ENCODE measurements at regions not wholly inside any gene's neighbourhood (a gene's known extent, or its start where the extent isn't known, plus 50 kb on each side); places are given as distances from the start of the nearest gene placed in this dataset.

GRCh38 chr3:70582803-70583202, 270.4 kb upstream of the MDFIC2 start:
- Histone ChIP-seq H3K4me3 (ENCODE audit: low read depth in 2 of 2, low read length in 1 of 2) (no peak overlapping the region), H3K9me2 (peaks cover 3% of the 10 kb centered on the region; the same call in 1 of the 2 replicates), H3K4me1 (ENCODE audit: control insufficient read depth in 1 of 2, insufficient read depth in 2 of 2, low read depth in 1 of 2, low read length in 1 of 2) (no peaks in the 10 kb centered on the region), H3K4me2 (no peak overlapping the region), H4K20me1 (ENCODE audit: insufficient read depth) (no peaks in the 10 kb centered on the region), H3K9me3 (no peaks in the 10 kb centered on the region), H2AFZ (ENCODE audit: low read depth) (no peak overlapping the region), H3K79me2 (ENCODE audit: insufficient read depth) (no peaks in the 10 kb centered on the region), H3K36me3 (replicated peaks in 1 of 2; ENCODE audit: control insufficient read depth in 1 of 2, insufficient read depth in 2 of 2, low read length in 1 of 2) (no peaks in the 10 kb centered on the region), H3F3A (replicated peaks; ENCODE audit: insufficient read depth) (no peaks in the 10 kb centered on the region), H3K27me3 (ENCODE audit: insufficient read depth) (no peaks in the 10 kb centered on the region), H3K27ac (ENCODE audit: low read depth in 2 of 2, low read length in 1 of 2) (no peak overlapping the region), H3K9ac (no peak overlapping the region)
- POLR2A ChIA-PET: no interaction called here
- no peak for TF ChIP-seq EZH2phosphoT487 (IDR thresholded peaks at IDR 0.05; ENCODE audit: borderline replicate concordance, low read depth)
- no peak for TF ChIP-seq RCOR1 (IDR thresholded peaks at IDR 0.05; ENCODE audit: low read length)
- no peak for TF ChIP-seq RXRA (IDR thresholded peaks at IDR 0.05; ENCODE audit: borderline replicate concordance, low read depth)
- no peak for TF ChIP-seq FOXM1 (IDR thresholded peaks at IDR 0.05; ENCODE audit: low read depth)
- TF ChIP-seq CHD2 (IDR thresholded peaks at IDR 0.05; ENCODE audit: low read length, partially characterized antibody): no peak
- TF ChIP-seq, protein P1, sequence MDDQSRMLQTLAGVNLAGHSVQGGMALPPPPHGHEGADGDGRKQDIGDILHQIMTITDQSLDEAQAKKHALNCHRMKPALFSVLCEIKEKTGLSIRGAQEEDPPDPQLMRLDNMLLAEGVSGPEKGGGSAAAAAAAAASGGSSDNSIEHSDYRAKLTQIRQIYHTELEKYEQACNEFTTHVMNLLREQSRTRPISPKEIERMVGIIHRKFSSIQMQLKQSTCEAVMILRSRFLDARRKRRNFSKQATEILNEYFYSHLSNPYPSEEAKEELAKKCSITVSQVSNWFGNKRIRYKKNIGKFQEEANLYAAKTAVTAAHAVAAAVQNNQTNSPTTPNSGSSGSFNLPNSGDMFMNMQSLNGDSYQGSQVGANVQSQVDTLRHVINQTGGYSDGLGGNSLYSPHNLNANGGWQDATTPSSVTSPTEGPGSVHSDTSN (IDR thresholded peaks at IDR 0.05): no peak
- TF ChIP-seq TEAD4 (IDR thresholded peaks at IDR 0.05; ENCODE audit: borderline replicate concordance, insufficient read depth): no peak
- TF ChIP-seq, protein P2, sequence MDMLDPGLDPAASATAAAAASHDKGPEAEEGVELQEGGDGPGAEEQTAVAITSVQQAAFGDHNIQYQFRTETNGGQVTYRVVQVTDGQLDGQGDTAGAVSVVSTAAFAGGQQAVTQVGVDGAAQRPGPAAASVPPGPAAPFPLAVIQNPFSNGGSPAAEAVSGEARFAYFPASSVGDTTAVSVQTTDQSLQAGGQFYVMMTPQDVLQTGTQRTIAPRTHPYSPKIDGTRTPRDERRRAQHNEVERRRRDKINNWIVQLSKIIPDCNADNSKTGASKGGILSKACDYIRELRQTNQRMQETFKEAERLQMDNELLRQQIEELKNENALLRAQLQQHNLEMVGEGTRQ (IDR thresholded peaks at IDR 0.05; ENCODE audit: borderline replicate concordance, low read depth, low read length): no peak
- TF ChIP-seq FOXJ3 (CRISPR knock-in tag; IDR thresholded peaks at IDR 0.05): no peak
- TF ChIP-seq, protein P3, sequence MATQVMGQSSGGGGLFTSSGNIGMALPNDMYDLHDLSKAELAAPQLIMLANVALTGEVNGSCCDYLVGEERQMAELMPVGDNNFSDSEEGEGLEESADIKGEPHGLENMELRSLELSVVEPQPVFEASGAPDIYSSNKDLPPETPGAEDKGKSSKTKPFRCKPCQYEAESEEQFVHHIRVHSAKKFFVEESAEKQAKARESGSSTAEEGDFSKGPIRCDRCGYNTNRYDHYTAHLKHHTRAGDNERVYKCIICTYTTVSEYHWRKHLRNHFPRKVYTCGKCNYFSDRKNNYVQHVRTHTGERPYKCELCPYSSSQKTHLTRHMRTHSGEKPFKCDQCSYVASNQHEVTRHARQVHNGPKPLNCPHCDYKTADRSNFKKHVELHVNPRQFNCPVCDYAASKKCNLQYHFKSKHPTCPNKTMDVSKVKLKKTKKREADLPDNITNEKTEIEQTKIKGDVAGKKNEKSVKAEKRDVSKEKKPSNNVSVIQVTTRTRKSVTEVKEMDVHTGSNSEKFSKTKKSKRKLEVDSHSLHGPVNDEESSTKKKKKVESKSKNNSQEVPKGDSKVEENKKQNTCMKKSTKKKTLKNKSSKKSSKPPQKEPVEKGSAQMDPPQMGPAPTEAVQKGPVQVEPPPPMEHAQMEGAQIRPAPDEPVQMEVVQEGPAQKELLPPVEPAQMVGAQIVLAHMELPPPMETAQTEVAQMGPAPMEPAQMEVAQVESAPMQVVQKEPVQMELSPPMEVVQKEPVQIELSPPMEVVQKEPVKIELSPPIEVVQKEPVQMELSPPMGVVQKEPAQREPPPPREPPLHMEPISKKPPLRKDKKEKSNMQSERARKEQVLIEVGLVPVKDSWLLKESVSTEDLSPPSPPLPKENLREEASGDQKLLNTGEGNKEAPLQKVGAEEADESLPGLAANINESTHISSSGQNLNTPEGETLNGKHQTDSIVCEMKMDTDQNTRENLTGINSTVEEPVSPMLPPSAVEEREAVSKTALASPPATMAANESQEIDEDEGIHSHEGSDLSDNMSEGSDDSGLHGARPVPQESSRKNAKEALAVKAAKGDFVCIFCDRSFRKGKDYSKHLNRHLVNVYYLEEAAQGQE (IDR thresholded peaks at IDR 0.05; ENCODE audit: low read depth, low read length): no peak
- no peak for TF ChIP-seq NRF1 (IDR thresholded peaks at IDR 0.05; ENCODE audit: low read depth, low read length)
- TF ChIP-seq RFX5 (IDR thresholded peaks at IDR 0.05; ENCODE audit: low read length): no peak
- TF ChIP-seq EP300 (IDR thresholded peaks at IDR 0.05; ENCODE audit: borderline replicate concordance in 1 of 2, low read depth in 1 of 2, low read length in 1 of 2): no peak
- TF ChIP-seq MXI1 (IDR thresholded peaks at IDR 0.05; ENCODE audit: low read depth, low read length): no peak
- TF ChIP-seq MAX (IDR thresholded peaks at IDR 0.05; ENCODE audit: low read depth): no peak
- TF ChIP-seq SMC3 (IDR thresholded peaks at IDR 0.05; ENCODE audit: low read depth, low read length): no peak
- no peak for TF ChIP-seq FOSL2 (IDR thresholded peaks at IDR 0.05; ENCODE audit: borderline replicate concordance, low read depth)
- CTCF ChIA-PET: no interaction called here
- WGBS (ENCODE audit: low lambda C conversion rate): 21% methylated on average over 1 of the region's 1 CpG
- DNase-seq: no peak
